HepG2 (cell line): ENCODE measurements at regions not wholly inside any gene's neighbourhood (a gene's known extent, or its start where the extent isn't known, plus 50 kb on each side); places are given as distances from the start of the nearest gene placed in this dataset.
A peak's percentile ranks its signal among the peaks of the same experiment; 100 is the strongest.

Source experiments
- CBFB ChIP-seq: sonication (generic); formaldehyde crosslinking; IDR thresholded peaks from 2 replicates; pipeline ENCODE4 v1.4.0; 2020; ENCODE audit warnings: missing genetic modification reagents
- HNRNPL ChIP-seq: fragments of 200-400 bp; formaldehyde crosslinking; IDR thresholded peaks from 2 replicates; pipeline ENCODE4 v1.6.1; 2017; ENCODE audit warnings: mild to moderate bottlenecking, low read depth, low read length
- KDM5B ChIP-seq: sonication (generic); formaldehyde crosslinking; IDR thresholded peaks from 2 replicates; pipeline ENCODE4 v1.4.0; 2020; ENCODE audit warnings: missing genetic modification reagents, mild to moderate bottlenecking, borderline replicate concordance
- MED8 ChIP-seq: sonication (generic); formaldehyde crosslinking; IDR thresholded peaks from 2 replicates; pipeline ENCODE4 v1.8.1; 2023; ENCODE audit warnings: mild to moderate bottlenecking, missing genetic modification reagents; ENCODE audit not compliant: insufficient replicate concordance
- MEIS2 ChIP-seq: sonication (generic); formaldehyde crosslinking; IDR thresholded peaks from 2 replicates; pipeline ENCODE4 v1.9.0; 2021; ENCODE audit warnings: mild to moderate bottlenecking, missing genetic modification reagents
- NFIB ChIP-seq: sonication (generic); formaldehyde crosslinking; IDR thresholded peaks from 2 replicates; pipeline ENCODE4 v1.9.0; 2021; ENCODE audit warnings: missing genetic modification reagents, mild to moderate bottlenecking, borderline replicate concordance
- NR2F6 ChIP-seq, 2 experiments: IDR thresholded peaks; 2 replicates each; pipeline ENCODE4 v1.6.1; 2016; ENCODE audit warnings: antibody characterized with exemption in 1 of 2, mild to moderate bottlenecking in 1 of 2
- SOX6 ChIP-seq, 2 experiments: fragments of 450-650 bp in 1 of 2; sonication (generic) in 1 of 2; formaldehyde crosslinking in 1 of 2; IDR thresholded peaks; 2 replicates each; pipeline versions ENCODE4 v1.4.0 to v1.6.1; 2017 to 2020; ENCODE audit warnings: antibody characterized with exemption in 1 of 2, mild to moderate bottlenecking in 1 of 2, missing genetic modification reagents in 1 of 2
- SRSF9 ChIP-seq: fragments of 200-400 bp; formaldehyde crosslinking; IDR thresholded peaks from 2 replicates; pipeline ENCODE4 v1.6.1; 2018; ENCODE audit warnings: borderline replicate concordance, mild to moderate bottlenecking, low read depth, low read length; ENCODE audit not compliant: insufficient read depth, poor library complexity, severe bottlenecking
- TBX3 ChIP-seq: fragments of 450-650 bp; IDR thresholded peaks from 2 replicates; pipeline ENCODE4 v1.6.1; 2017; ENCODE audit warnings: antibody characterized with exemption, mild to moderate bottlenecking, inconsistent platforms, borderline replicate concordance
- ZFAT ChIP-seq: sonication (generic); formaldehyde crosslinking; conservative IDR thresholded peaks from 2 replicates; pipeline ENCODE4 v1.8.1; 2023; ENCODE audit warnings: missing genetic modification reagents, inconsistent platforms
- ZNF382 ChIP-seq: sonication (generic); formaldehyde crosslinking; IDR thresholded peaks from 2 replicates; pipeline ENCODE4 v1.5.0; 2020; ENCODE audit warnings: missing genetic modification reagents, mild to moderate bottlenecking, borderline replicate concordance
- ZNF564 ChIP-seq: sonication (generic); formaldehyde crosslinking; IDR thresholded peaks from 2 replicates; pipeline ENCODE4 v1.8.1; 2023; ENCODE audit warnings: mild to moderate bottlenecking, missing genetic modification reagents
- ZNF629 ChIP-seq: sonication (generic); formaldehyde crosslinking; conservative IDR thresholded peaks from 2 replicates; pipeline ENCODE4 v1.5.0; 2020; ENCODE audit warnings: missing genetic modification reagents
- ZNF674 ChIP-seq: sonication (generic); formaldehyde crosslinking; IDR thresholded peaks from 2 replicates; pipeline ENCODE4 v1.5.0; 2020; ENCODE audit warnings: low read depth, mild to moderate bottlenecking, missing genetic modification reagents
- ZSCAN22 ChIP-seq: sonication (generic); formaldehyde crosslinking; IDR thresholded peaks from 2 replicates; pipeline ENCODE4 v1.4.0; 2020; ENCODE audit warnings: mild to moderate bottlenecking, missing genetic modification reagents
- ZSCAN30 ChIP-seq: sonication (generic); formaldehyde crosslinking; IDR thresholded peaks from 2 replicates; pipeline ENCODE4 v1.5.0; 2020; ENCODE audit warnings: mild to moderate bottlenecking, missing genetic modification reagents
- TF ChIP-seq, protein P1 (sequence below): sonication (generic); formaldehyde crosslinking; IDR thresholded peaks from 2 replicates; pipeline ENCODE4 v1.8.0; 2022; ENCODE audit warnings: missing genetic modification reagents, mild to moderate bottlenecking, inconsistent platforms, borderline replicate concordance
- TF ChIP-seq, protein P2 (sequence below): IDR thresholded peaks from 2 replicates; pipeline ENCODE4 v1.6.1; 2016; ENCODE audit warnings: low read depth, missing genetic modification reagents, missing compliant biosample characterization
- TF ChIP-seq, protein P3 (sequence below): sonication (generic); formaldehyde crosslinking; IDR thresholded peaks from 2 replicates; pipeline ENCODE4 v1.4.0; 2020; ENCODE audit warnings: missing genetic modification reagents
- TF ChIP-seq, protein P4 (sequence below): IDR thresholded peaks from 2 replicates; pipeline ENCODE4 v1.6.1; 2016; ENCODE audit warnings: missing biosample characterization, missing genetic modification reagents, low read depth

DNA sequence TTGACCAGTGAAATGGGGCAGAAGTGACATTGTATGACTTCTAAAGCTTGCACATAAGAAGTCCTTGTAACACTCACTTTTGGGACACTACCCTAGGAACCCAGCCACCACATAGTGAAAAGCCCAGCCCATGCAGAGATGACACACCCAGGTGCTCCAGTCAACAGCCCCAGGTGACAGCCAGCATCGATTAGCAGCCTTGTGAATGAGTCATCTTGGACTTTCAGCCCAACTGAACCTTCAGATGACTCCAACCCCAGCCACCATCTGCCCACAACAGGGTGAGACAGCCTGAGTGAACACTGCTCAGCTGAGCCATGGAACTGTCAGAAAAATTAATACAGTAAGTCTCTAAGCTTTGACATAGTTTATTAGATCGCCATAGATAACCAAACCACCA lies 458.6 kb downstream of the ZSWIM6 start (continued):
- TF ChIP-seq, protein P1, sequence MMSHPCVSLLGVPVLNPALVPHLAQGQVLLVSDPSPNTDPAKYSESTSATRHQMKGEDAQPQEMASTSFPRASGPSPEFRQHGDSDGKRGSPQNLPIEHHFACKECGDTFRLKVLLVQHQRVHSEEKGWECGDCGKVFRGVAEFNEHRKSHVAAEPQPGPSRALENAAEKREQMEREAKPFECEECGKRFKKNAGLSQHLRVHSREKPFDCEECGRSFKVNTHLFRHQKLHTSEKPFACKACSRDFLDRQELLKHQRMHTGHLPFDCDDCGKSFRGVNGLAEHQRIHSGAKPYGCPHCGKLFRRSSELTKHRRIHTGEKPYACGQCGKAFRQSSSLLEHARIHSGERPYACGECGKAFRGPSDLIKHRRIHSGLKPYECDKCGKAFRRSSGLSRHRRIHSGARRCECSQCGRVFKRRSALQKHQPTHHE (CRISPR knock-in tag), result no peak
- TF ChIP-seq ZNF674 (CRISPR knock-in tag) (no peak), ZSCAN22 (CRISPR knock-in tag) (no peak), ZNF382 (CRISPR knock-in tag) (no peak), TBX3 (peak; percentile 60), ZSCAN30 (CRISPR knock-in tag) (no peak), NR2F6 (IDR thresholded peaks at IDR 0.05) (no peak), NR2F6 (CRISPR knock-in tag; IDR thresholded peaks at IDR 0.05) (no peak), SOX6 (IDR thresholded peaks at IDR 0.05) (no peak), SOX6 (CRISPR knock-in tag; IDR thresholded peaks at IDR 0.05) (no peak), MEIS2 (CRISPR knock-in tag) (peak; percentile 74; the same call in 1 of the 2 replicates), HNRNPL (no peak), MED8 (no peak), ZFAT (CRISPR knock-in tag) (no peak), CBFB (CRISPR knock-in tag) (no peak), SRSF9 (no peak), ZNF629 (CRISPR knock-in tag) (no peak), KDM5B (CRISPR knock-in tag) (0 out of 2 replicates have a peak, but pooled peaks have one; percentile 46), NFIB (CRISPR knock-in tag) (no peak), ZNF564 (CRISPR knock-in tag) (no peak)
- TF ChIP-seq, protein P2, sequence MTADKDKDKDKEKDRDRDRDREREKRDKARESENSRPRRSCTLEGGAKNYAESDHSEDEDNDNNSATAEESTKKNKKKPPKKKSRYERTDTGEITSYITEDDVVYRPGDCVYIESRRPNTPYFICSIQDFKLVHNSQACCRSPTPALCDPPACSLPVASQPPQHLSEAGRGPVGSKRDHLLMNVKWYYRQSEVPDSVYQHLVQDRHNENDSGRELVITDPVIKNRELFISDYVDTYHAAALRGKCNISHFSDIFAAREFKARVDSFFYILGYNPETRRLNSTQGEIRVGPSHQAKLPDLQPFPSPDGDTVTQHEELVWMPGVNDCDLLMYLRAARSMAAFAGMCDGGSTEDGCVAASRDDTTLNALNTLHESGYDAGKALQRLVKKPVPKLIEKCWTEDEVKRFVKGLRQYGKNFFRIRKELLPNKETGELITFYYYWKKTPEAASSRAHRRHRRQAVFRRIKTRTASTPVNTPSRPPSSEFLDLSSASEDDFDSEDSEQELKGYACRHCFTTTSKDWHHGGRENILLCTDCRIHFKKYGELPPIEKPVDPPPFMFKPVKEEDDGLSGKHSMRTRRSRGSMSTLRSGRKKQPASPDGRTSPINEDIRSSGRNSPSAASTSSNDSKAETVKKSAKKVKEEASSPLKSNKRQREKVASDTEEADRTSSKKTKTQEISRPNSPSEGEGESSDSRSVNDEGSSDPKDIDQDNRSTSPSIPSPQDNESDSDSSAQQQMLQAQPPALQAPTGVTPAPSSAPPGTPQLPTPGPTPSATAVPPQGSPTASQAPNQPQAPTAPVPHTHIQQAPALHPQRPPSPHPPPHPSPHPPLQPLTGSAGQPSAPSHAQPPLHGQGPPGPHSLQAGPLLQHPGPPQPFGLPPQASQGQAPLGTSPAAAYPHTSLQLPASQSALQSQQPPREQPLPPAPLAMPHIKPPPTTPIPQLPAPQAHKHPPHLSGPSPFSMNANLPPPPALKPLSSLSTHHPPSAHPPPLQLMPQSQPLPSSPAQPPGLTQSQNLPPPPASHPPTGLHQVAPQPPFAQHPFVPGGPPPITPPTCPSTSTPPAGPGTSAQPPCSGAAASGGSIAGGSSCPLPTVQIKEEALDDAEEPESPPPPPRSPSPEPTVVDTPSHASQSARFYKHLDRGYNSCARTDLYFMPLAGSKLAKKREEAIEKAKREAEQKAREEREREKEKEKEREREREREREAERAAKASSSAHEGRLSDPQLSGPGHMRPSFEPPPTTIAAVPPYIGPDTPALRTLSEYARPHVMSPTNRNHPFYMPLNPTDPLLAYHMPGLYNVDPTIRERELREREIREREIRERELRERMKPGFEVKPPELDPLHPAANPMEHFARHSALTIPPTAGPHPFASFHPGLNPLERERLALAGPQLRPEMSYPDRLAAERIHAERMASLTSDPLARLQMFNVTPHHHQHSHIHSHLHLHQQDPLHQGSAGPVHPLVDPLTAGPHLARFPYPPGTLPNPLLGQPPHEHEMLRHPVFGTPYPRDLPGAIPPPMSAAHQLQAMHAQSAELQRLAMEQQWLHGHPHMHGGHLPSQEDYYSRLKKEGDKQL, result no peak
- TF ChIP-seq, protein P3, sequence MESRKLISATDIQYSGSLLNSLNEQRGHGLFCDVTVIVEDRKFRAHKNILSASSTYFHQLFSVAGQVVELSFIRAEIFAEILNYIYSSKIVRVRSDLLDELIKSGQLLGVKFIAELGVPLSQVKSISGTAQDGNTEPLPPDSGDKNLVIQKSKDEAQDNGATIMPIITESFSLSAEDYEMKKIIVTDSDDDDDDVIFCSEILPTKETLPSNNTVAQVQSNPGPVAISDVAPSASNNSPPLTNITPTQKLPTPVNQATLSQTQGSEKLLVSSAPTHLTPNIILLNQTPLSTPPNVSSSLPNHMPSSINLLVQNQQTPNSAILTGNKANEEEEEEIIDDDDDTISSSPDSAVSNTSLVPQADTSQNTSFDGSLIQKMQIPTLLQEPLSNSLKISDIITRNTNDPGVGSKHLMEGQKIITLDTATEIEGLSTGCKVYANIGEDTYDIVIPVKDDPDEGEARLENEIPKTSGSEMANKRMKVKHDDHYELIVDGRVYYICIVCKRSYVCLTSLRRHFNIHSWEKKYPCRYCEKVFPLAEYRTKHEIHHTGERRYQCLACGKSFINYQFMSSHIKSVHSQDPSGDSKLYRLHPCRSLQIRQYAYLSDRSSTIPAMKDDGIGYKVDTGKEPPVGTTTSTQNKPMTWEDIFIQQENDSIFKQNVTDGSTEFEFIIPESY (CRISPR knock-in tag), result no peak
- TF ChIP-seq, protein P4, sequence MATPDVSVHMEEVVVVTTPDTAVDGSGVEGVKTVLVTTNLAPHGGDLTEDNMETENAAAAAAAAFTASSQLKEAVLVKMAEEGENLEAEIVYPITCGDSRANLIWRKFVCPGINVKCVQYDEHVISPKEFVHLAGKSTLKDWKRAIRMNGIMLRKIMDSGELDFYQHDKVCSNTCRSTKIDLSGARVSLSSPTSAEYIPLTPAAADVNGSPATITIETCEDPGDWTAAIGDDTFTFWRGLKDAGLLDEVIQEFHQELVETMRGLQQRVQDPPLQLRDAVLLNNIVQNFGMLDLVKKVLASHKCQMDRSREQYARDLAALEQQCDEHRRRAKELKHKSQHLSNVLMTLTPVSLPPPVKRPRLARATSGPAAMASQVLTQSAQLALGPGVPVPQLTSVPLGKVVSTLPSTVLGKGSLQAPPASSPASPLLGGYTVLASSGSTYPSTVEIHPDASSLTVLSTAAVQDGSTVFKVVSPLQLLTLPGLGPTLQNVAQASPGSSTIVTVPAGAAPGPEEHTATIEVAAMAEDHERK (CRISPR knock-in tag), result no peak
